Panc1 (cell line): ENCODE measurements at regions not wholly inside any gene's neighbourhood (a gene's known extent, or its start where the extent isn't known, plus 50 kb on each side); places are given as distances from the start of the nearest gene placed in this dataset.

Source experiments
- ATAC-seq: fragments of 200-7000 bp; cut with Tn5 transposase; 2 replicates; pipeline ENCODE4 v1.9.1; 2020; ENCODE audit warnings: mild to moderate bottlenecking, moderate library complexity
- BruUV-seq: library from RNA; stranded (reverse); fragments of 400-500 nt; replicated peaks from 2 replicates; lab custom pipeline; 2021; lab: Mats Ljungman, UMichigan
- CTCF ChIA-PET: fragments of 300-600 bp; sonication (Branson Sonifier 250); formaldehyde crosslinking; loops from one replicate; lab custom pipeline; 2022; ENCODE audit warnings: antibody characterized with exemption; lab: Charles Lee
- POLR2A ChIA-PET: fragments of 300-600 bp; sonication (Branson Sonifier 250); formaldehyde crosslinking; loops from one replicate; lab custom pipeline; 2022; ENCODE audit warnings: antibody characterized with exemption; lab: Charles Lee
- DNase-seq: peaks from one replicate; pipeline ENCODE4 v3.0.0-alpha.2; 2010; ENCODE audit warnings: low read depth, low spot score
- H3K27ac ChIP-seq: 2 replicates; pipeline ENCODE4 v1.5.1; 2011; ENCODE audit warnings: mild to moderate bottlenecking, low read length, inconsistent platforms
- H3K27me3 ChIP-seq: fragments of 200-500 bp; sonication (Bioruptor generic); 2 replicates; pipeline ENCODE4 v1.6.0; 2014; ENCODE audit warnings: low read length, inconsistent platforms; ENCODE audit not compliant: control insufficient read depth, insufficient read depth
- H3K36me3 ChIP-seq: fragments of 200-500 bp; sonication (Bioruptor generic); 2 replicates; pipeline ENCODE4 v1.5.1; 2014; ENCODE audit warnings: inconsistent platforms, mild to moderate bottlenecking, low read length, moderate library complexity; ENCODE audit not compliant: control insufficient read depth, insufficient read depth
- H3K4me1 ChIP-seq: 2 replicates; pipeline ENCODE4 v1.5.1; 2011; ENCODE audit warnings: inconsistent platforms, mild to moderate bottlenecking, low read length, moderate library complexity; ENCODE audit not compliant: control insufficient read depth, insufficient read depth
- H3K4me3 ChIP-seq, 2 experiments: 2 replicates each; pipeline ENCODE4 v1.5.1; 2011 to 2012; ENCODE audit warnings: low read depth in 2 of 2, low read length in 2 of 2, mild to moderate bottlenecking in 2 of 2, inconsistent platforms in 1 of 2, moderate library complexity in 1 of 2
- H3K9me3 ChIP-seq: fragments of 200-500 bp; sonication (Bioruptor generic); 2 replicates; pipeline ENCODE4 v1.5.1; 2014; ENCODE audit warnings: low read depth, mild to moderate bottlenecking, inconsistent platforms, low read length, moderate library complexity; ENCODE audit not compliant: control insufficient read depth, insufficient read depth
- CTCF ChIP-seq: fragments of 450-650 bp; IDR thresholded peaks from 2 replicates; pipeline ENCODE4 v1.5.1; 2017; ENCODE audit warnings: mild to moderate bottlenecking
- POLR2AphosphoS5 ChIP-seq: IDR thresholded peaks from 2 replicates; pipeline ENCODE4 v1.6.1; 2012; ENCODE audit warnings: mild to moderate bottlenecking, low read depth, low read length, moderate library complexity
- REST ChIP-seq, 2 experiments: IDR thresholded peaks; 2 replicates each; pipeline ENCODE4 v1.6.1; 2011 to 2012; ENCODE audit warnings: low read depth in 2 of 2, control low read depth in 1 of 2, low read length in 1 of 2, mild to moderate bottlenecking in 1 of 2, moderate library complexity in 1 of 2; ENCODE audit not compliant: insufficient read depth in 1 of 2
- SIN3A ChIP-seq: IDR thresholded peaks from 2 replicates; pipeline ENCODE4 v1.6.1; 2012; ENCODE audit warnings: low read depth, mild to moderate bottlenecking, low read length, moderate library complexity, borderline replicate concordance; ENCODE audit not compliant: insufficient read depth
- TCF7L2 ChIP-seq: IDR thresholded peaks from 2 replicates; pipeline ENCODE4 v1.6.1; 2011; ENCODE audit warnings: mild to moderate bottlenecking, low read depth, low read length, inconsistent platforms
- in situ Hi-C: cut with HindIII; loops from 2 replicates; pipeline ENCODE4 v1.10.0; 2016; ENCODE audit warnings: low sequenced_read_pairs, low pct_unique_long_range_greater_than_20kb
- intact Hi-C: fragments of 100-400 bp; cut with micrococcal nuclease; formaldehyde crosslinking; loops from one replicate; pipeline ENCODE4 v1.10.0; 2022; ENCODE audit not compliant: unreplicated experiment

GRCh38 chr12:93174048-93174447, 203.7 kb upstream of the NUDT4 start:
- Histone ChIP-seq H3K27me3 (no peaks in the 10 kb centered on the region), H3K4me3 (no peak overlapping the region), H3K27ac (no peak overlapping the region), H3K36me3 (no peaks in the 10 kb centered on the region), H3K4me1 (no peaks in the 10 kb centered on the region), H3K9me3 (no peaks in the 10 kb centered on the region)
- no TSS peak for BruUV-seq
- DNase-seq (no peak), ATAC-seq (no peak)
- CTCF ChIA-PET, result no interaction called here
- in situ Hi-C loops (no loop called here), intact Hi-C loops (no loop called here)
- TF ChIP-seq REST (IDR thresholded peaks at IDR 0.05; ENCODE audit: insufficient read depth in 1 of 2, low read depth in 2 of 2, low read length in 1 of 2) (no peak), SIN3A (no peak), CTCF (no peak), POLR2AphosphoS5 (no peak), TCF7L2 (no peak)
- POLR2A ChIA-PET, result no interaction called here

- intact Hi-C loops (no loop called here), in situ Hi-C loops (no loop called here)
- CTCF ChIA-PET, result no interaction called here
- Histone ChIP-seq H3K4me3 (no peak overlapping the region), H3K27ac (no peak overlapping the region), H3K9me3 (no peaks in the 10 kb centered on the region), H3K36me3 (no peaks in the 10 kb centered on the region), H3K4me1 (no peaks in the 10 kb centered on the region), H3K27me3 (no peaks in the 10 kb centered on the region)
- DNase-seq (no peak), ATAC-seq (no peak)
- BruUV-seq, result no TSS peak
- POLR2A ChIA-PET, result no interaction called here
- TF ChIP-seq CTCF (no peak), POLR2AphosphoS5 (no peak), REST (IDR thresholded peaks at IDR 0.05; ENCODE audit: insufficient read depth in 1 of 2, low read depth in 2 of 2, low read length in 1 of 2) (no peak), TCF7L2 (no peak), SIN3A (no peak)
These were observed 203.3 kb upstream of the NUDT4 start for GRCh38 chr12:93174473-93174872.
